ENCODE measurements at regions not wholly inside any gene's neighbourhood (a gene's known extent, or its start where the extent isn't known, plus 50 kb on each side); places are given as distances from the start of the nearest gene placed in this dataset.

DNA sequence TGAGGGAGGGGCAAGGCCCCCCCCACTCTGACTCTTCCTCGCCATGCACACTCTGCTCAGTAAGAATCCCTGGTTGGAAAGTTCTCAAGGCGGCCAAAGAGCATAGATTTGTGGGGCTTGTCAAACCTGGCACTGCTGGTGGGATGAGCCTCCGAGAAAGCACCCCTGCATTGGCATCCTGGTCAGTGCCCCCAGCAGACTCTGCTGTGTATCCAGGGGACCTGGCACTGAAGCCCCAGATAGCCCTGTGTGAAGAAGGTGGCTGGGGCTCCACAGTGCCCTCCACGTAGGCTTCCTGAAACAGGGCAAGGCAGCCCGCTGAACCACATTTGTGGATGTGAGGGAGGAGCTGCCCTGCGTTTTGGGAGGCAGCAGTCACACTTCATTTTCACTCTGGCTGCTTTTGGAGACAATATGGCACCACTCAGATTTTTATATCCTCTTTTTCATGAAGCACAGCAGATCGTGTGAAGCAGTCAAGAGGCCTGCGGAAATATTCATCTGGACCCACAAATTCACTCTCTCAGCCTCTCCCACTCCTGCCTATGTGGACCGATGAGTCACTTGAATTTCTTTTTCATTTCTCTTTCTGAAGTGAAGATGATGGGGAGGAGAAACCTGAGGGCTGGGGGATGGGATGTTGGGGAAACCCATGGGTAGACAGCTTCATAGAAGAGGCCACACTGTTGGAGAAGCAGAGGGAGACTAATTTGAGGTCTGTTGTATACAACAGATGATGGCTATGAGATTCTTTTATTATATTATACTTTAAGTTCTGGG, 88.7 kb upstream of the BCL6 start:
- ChIA-PET CTCF (no interaction called here), POLR2A (no interaction called here)
- Histone ChIP-seq H3K4me2 (ENCODE audit: insufficient read depth, low read length) (no peak overlapping the region), H3K79me2 (ENCODE audit: control insufficient read depth, insufficient read depth, low read length) (no peaks in the 10 kb centered on the region), H3K27me3 (ENCODE audit: control insufficient read depth in 2 of 2, insufficient read depth in 2 of 2, low read length in 2 of 2) (peaks cover 0 to 1% of the 10 kb centered on the region in 2 experiments), H3K36me3 (ENCODE audit: control insufficient read depth in 2 of 2, extremely low read depth in 1 of 2, insufficient read depth in 2 of 2, low read length in 2 of 2) (no peaks in the 10 kb centered on the region), H3K27ac (ENCODE audit: insufficient read depth, low read depth, low read length) (no peak overlapping the region), H3K9me3 (replicated peaks; ENCODE audit: control insufficient read depth, insufficient read depth, low read length) (no peaks in the 10 kb centered on the region), H2AFZ (ENCODE audit: low read depth, low read length) (no peak overlapping the region), H3K9me1 (replicated peaks; ENCODE audit: control insufficient read depth, extremely low read depth, insufficient read depth, low read length) (no peaks in the 10 kb centered on the region), H3K4me3 (replicated peaks in 1 of 3; ENCODE audit: insufficient read depth in 1 of 3, low read depth in 1 of 3, low read length in 3 of 3) (no peak overlapping the region), H3K9ac (replicated peaks; ENCODE audit: extremely low read depth, insufficient read depth, low read length) (no peak overlapping the region), H3K4me1 (ENCODE audit: control insufficient read depth, extremely low read depth, insufficient read depth, low read length) (no peaks in the 10 kb centered on the region), H4K20me1 (replicated peaks; ENCODE audit: control insufficient read depth, extremely low read depth, insufficient read depth, low read length) (no peaks in the 10 kb centered on the region)
- no TSS peak for BruUV-seq (replicated peaks)
- intact Hi-C loops (cut with micrococcal nuclease), result no loop called here
- FAIRE-seq (no peak), DNase-seq (ENCODE audit: low read depth, low spot score) (no peak)
- TF ChIP-seq POLR2AphosphoS5 (IDR thresholded peaks at IDR 0.05; ENCODE audit: insufficient read depth, low read depth, low read length) (no peak), EZH2 (IDR thresholded peaks at IDR 0.05; ENCODE audit: borderline replicate concordance, low read depth, low read length, severe bottlenecking) (no peak), FOS (IDR thresholded peaks at IDR 0.05; ENCODE audit: borderline replicate concordance, insufficient read depth, low read length) (no peak), POLR2A (IDR thresholded peaks at IDR 0.05; ENCODE audit: low read depth, low read length) (no peak), MYC (IDR thresholded peaks at IDR 0.05; ENCODE audit: low read depth, low read length) (no peak), JUN (IDR thresholded peaks at IDR 0.05; ENCODE audit: borderline replicate concordance, insufficient read depth, insufficient read length, low read depth) (no peak), GATA2 (IDR thresholded peaks at IDR 0.05; ENCODE audit: insufficient read depth, insufficient read length, low read depth, low read length) (no peak)
- TF ChIP-seq, protein P1, sequence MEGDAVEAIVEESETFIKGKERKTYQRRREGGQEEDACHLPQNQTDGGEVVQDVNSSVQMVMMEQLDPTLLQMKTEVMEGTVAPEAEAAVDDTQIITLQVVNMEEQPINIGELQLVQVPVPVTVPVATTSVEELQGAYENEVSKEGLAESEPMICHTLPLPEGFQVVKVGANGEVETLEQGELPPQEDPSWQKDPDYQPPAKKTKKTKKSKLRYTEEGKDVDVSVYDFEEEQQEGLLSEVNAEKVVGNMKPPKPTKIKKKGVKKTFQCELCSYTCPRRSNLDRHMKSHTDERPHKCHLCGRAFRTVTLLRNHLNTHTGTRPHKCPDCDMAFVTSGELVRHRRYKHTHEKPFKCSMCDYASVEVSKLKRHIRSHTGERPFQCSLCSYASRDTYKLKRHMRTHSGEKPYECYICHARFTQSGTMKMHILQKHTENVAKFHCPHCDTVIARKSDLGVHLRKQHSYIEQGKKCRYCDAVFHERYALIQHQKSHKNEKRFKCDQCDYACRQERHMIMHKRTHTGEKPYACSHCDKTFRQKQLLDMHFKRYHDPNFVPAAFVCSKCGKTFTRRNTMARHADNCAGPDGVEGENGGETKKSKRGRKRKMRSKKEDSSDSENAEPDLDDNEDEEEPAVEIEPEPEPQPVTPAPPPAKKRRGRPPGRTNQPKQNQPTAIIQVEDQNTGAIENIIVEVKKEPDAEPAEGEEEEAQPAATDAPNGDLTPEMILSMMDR (IDR thresholded peaks at IDR 0.05; ENCODE audit: extremely low read depth in 1 of 2, insufficient read depth in 1 of 2, low read depth in 1 of 2, low read length in 2 of 2), result no peak
- TF ChIP-seq, protein P2, sequence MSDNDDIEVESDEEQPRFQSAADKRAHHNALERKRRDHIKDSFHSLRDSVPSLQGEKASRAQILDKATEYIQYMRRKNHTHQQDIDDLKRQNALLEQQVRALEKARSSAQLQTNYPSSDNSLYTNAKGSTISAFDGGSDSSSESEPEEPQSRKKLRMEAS (IDR thresholded peaks at IDR 0.05; ENCODE audit: insufficient read depth, insufficient read length), result no peak
- dilution Hi-C loops (cut with MboI; ENCODE audit: extremely low pct_ligation_motif_present, low sequenced_read_pairs), result no loop called here
